Spleen (tissue), 11 donors: ENCODE measurements at regions not wholly inside any gene's neighbourhood (a gene's known extent, or its start where the extent isn't known, plus 50 kb on each side); places are given as distances from the start of the nearest gene placed in this dataset.

Experiments used
- DNase-seq: peaks from one replicate; pipeline ENCODE4 v3.0.0-alpha.2; 2020
- H3K27ac ChIP-seq, 8 donors: fragments of 200-600 bp; sonication (generic) in 7 of 8; 1 replicate in 4 of 8; 2 replicates in 4 of 8; pipeline versions ENCODE4 v1.5.0 to v1.8.0; 2016 to 2021; ENCODE audit warnings: inconsistent platforms in 4 of 8, mild to moderate bottlenecking in 4 of 8, moderate library complexity in 1 of 8
- H3K27me3 ChIP-seq, 7 donors: fragments of 200-600 bp; sonication (generic) in 6 of 7; replicated peaks in 1 of 7; 1 replicate in 4 of 7; 2 replicates in 3 of 7; pipeline versions ENCODE4 v1.5.0 to v1.8.0; 2016 to 2021; ENCODE audit warnings: inconsistent platforms in 3 of 7, mild to moderate bottlenecking in 1 of 7
- H3K36me3 ChIP-seq, 6 donors: fragments of 200-600 bp; sonication (generic) in 5 of 6; 1 replicate in 4 of 6; 2 replicates in 2 of 6; pipeline versions ENCODE4 v1.5.0 to v1.8.0; 2016 to 2021; ENCODE audit warnings: inconsistent platforms in 2 of 6
- H3K4me1 ChIP-seq, 6 donors: fragments of 200-600 bp; sonication (generic) in 5 of 6; 1 replicate in 3 of 6; 2 replicates in 3 of 6; pipeline versions ENCODE4 v1.5.0 to v1.8.0; 2016 to 2021; ENCODE audit warnings: inconsistent platforms in 3 of 6
- H3K4me3 ChIP-seq, 8 donors: fragments of 200-600 bp; sonication (generic) in 7 of 8; 1 replicate in 4 of 8; 2 replicates in 4 of 8; pipeline versions ENCODE4 v1.5.0 to v1.8.0; 2016 to 2021; ENCODE audit warnings: inconsistent platforms in 4 of 8, mild to moderate bottlenecking in 4 of 8, moderate library complexity in 2 of 8
- H3K9me3 ChIP-seq, 8 donors: fragments of 200-600 bp; sonication (generic) in 7 of 8; 1 replicate in 4 of 8; 2 replicates in 4 of 8; pipeline versions ENCODE4 v1.5.0 to v1.8.0; 2016 to 2021; ENCODE audit warnings: inconsistent platforms in 4 of 8
- CTCF ChIP-seq, 11 experiments: fragments of 200-600 bp in 7 of 11; fragments of 450-650 bp in 4 of 11; sonication (generic) in 4 of 11; IDR thresholded peaks in 8 of 11; conservative IDR thresholded peaks in 3 of 11; 1 replicate in 7 of 11; 2 replicates in 4 of 11; pipeline versions ENCODE4 v1.4.0 to v1.8.0; 2016 to 2021; ENCODE audit warnings: antibody characterized with exemption in 11 of 11, inconsistent platforms in 4 of 11, mild to moderate bottlenecking in 1 of 11
- POLR2A ChIP-seq, 3 donors: fragments of 450-650 bp; IDR thresholded peaks; one replicate each; pipeline ENCODE4 v1.5.1; 2017; ENCODE audit warnings: antibody characterized with exemption in 3 of 3, mild to moderate bottlenecking in 1 of 3
- POLR2AphosphoS5 ChIP-seq, 3 donors: sonication (generic); formaldehyde crosslinking; IDR thresholded peaks; one replicate each; pipeline ENCODE4 v1.5.1; 2017; ENCODE audit warnings: antibody characterized with exemption in 3 of 3
- WGBS, 5 donors: extraction: QIAGEN DNeasy Blood & Tissue Kit in 3 of 5; methylation state at CpG; one replicate each; pipeline versions ENCODE4 v1.1.5 to v1.1.7; 2013 to 2018; 5-methylcytosine and 5-hydroxymethylcytosine counted together
- intact Hi-C: fragments of 100-400 bp; cut with DNase I; formaldehyde crosslinking; loops from one replicate; pipeline ENCODE4 v1.15.0; 2023; ENCODE audit warnings: low total_unique reads
- donor health status: healthy with polysubstance abuse.
- donor health status: DM: no; HTN: no; CAD: no; lungs with moderate emphysema.
- donor health status: DM: no; HTN: no; CAD: no.
- donor health status: Bipolar disorder and iron deficiency.
- donor health status: healthy.
- donor health status: DM: no; HTN: no; CAD: no.
- donor health status: DM: yes; HTN: yes; CAD: no.

- no peak for DNase-seq
- Histone ChIP-seq H3K4me1 (peaks cover 21 to 49% (median 32%) of the 10 kb centered on the region in 6 donors), H3K27ac (peak overlapping the region in 7 of 8 donors; percentile 72 to 88 (median 77)), H3K4me3 (peak overlapping the region in 1 of 8 donors; percentile 41), H3K9me3 (peaks cover 0 to 41% (median 33%) of the 10 kb centered on the region in 8 donors), H3K27me3 (no peaks in the 10 kb centered on the region), H3K36me3 (no peaks in the 10 kb centered on the region)
- intact Hi-C loops: no loop called here
- TF ChIP-seq POLR2A (IDR thresholded peaks at IDR 0.05) (no peak), CTCF (IDR thresholded peaks at IDR 0.05 in 8 of 11, conservative IDR thresholded peaks at IDR 0.05 in 3 of 11) (no peak), POLR2AphosphoS5 (IDR thresholded peaks at IDR 0.05) (no peak)
- WGBS, 5 donors: 3 to 13% (median 10%) methylated on average over 3 of the region's 3 CpGs
These were observed 220.6 kb downstream of the ARHGAP12 start for GRCh38 chr10:31708046-31708445.

- DNase-seq: no peak
- H3K4me1 ChIP-seq: peaks cover 21 to 56% (median 32%) of the 10 kb centered on the region in 6 donors
- H3K27ac ChIP-seq: peak overlapping the region; percentile 21 to 88 (median 76)
- intact Hi-C loops: no loop called here
- H3K36me3 ChIP-seq: no peaks in the 10 kb centered on the region
- TF ChIP-seq CTCF (IDR thresholded peaks at IDR 0.05 in 8 of 11, conservative IDR thresholded peaks at IDR 0.05 in 3 of 11) (no peak), POLR2A (IDR thresholded peaks at IDR 0.05) (peak in 1 of 3 donors; percentile 12), POLR2AphosphoS5 (IDR thresholded peaks at IDR 0.05) (peak; percentile 24 to 59 (median 58))
- H3K4me3 ChIP-seq: peak overlapping the region in 3 of 8 donors; percentile 3 to 41 (median 5)
- no peaks in the 10 kb centered on the region for H3K27me3 ChIP-seq
- WGBS, 5 donors: 8 to 16% (median 10%) methylated on average over 14 of the region's 14 CpGs
- peaks cover 0 to 38% (median 28%) of the 10 kb centered on the region in 8 donors for H3K9me3 ChIP-seq
These were observed 221.3 kb downstream of the ARHGAP12 start for GRCh38 chr10:31707093-31708039.

- TF ChIP-seq CTCF (IDR thresholded peaks at IDR 0.05 in 8 of 11, conservative IDR thresholded peaks at IDR 0.05 in 3 of 11) (no peak), POLR2A (IDR thresholded peaks at IDR 0.05) (no peak), POLR2AphosphoS5 (IDR thresholded peaks at IDR 0.05) (no peak)
- Histone ChIP-seq H3K9me3 (peaks cover 0 to 30% (median 20%) of the 10 kb centered on the region in 8 donors), H3K27me3 (no peaks in the 10 kb centered on the region), H3K27ac (peak overlapping the region; percentile 21 to 88 (median 76)), H3K36me3 (no peaks in the 10 kb centered on the region), H3K4me1 (peaks cover 23 to 64% (median 40%) of the 10 kb centered on the region in 6 donors), H3K4me3 (peak overlapping the region in 2 of 8 donors; percentile 5 to 41)
- whole genome bisulfite sequencing, 5 donors: 44 to 55% (median 53%) methylated on average over 7 of the region's 7 CpGs
- peak; percentile 80 for DNase-seq
- intact Hi-C loops: no loop called here
These were observed 222.1 kb downstream of the ARHGAP12 start for GRCh38 chr10:31706464-31707092.
